K562 (cell line): ENCODE measurements at regions not wholly inside any gene's neighbourhood (a gene's known extent, or its start where the extent isn't known, plus 50 kb on each side); places are given as distances from the start of the nearest gene placed in this dataset.

Experiments
- ATAC-seq: fragments of 200-7000 bp; cut with Tn5 transposase; 3 replicates; pipeline ENCODE4 v1.9.1; 2020; ENCODE audit warnings: moderate library complexity
- BruUV-seq: library from RNA; stranded (reverse); fragments of 400-500 nt; replicated peaks from 2 replicates; lab custom pipeline; 2021; lab: Mats Ljungman, UMichigan
- CTCF ChIA-PET: fragments of 300-600 bp; formaldehyde crosslinking; extraction: SDS; loops from one replicate; lab custom pipeline; 2021; ENCODE audit warnings: low intra/inter-chr PET ratio; lab: Yijun Ruan, JAX
- POLR2A ChIA-PET: fragments of 300-600, 350-650 bp; sonication (Branson Sonifier 250); formaldehyde crosslinking; extraction: SDS; loops from one replicate; lab custom pipeline; 2021; ENCODE audit warnings: antibody characterized with exemption, inconsistent platforms; lab: Yijun Ruan, JAX
- DNase-seq, 4 experiments: peaks; one replicate each; pipeline versions ENCODE4 v3.0.0 to v3.0.0-alpha.2; 2011 to 2018; ENCODE audit warnings: low spot score in 3 of 4, mixed read lengths in 3 of 4; ENCODE audit errors: extremely low read depth in 1 of 4
- FAIRE-seq: peaks from 2 replicates; lab custom pipeline; 2011; peaks lifted over from hg19 to GRCh38; lab: Jason Lieb, UNC
- H2AFZ ChIP-seq: 2 replicates; pipeline ENCODE4 v1.6.0; 2011; ENCODE audit warnings: low read depth, low read length, control low read depth, inconsistent platforms
- H3K27ac ChIP-seq: fragments of 200-600 bp; 3 replicates; pipeline ENCODE4 v1.8.0; 2011; ENCODE audit warnings: low read depth, mild to moderate bottlenecking, control low read depth, inconsistent platforms, low read length, moderate library complexity, mixed read lengths; ENCODE audit errors: extremely low read depth
- H3K27me3 ChIP-seq, 2 experiments: fragments of 300-600 bp in 1 of 2; 2 replicates in 1 of 2; 3 replicates in 1 of 2; pipeline versions ENCODE4 v1.6.0 to v1.8.0; 2011; ENCODE audit warnings: inconsistent platforms in 2 of 2, low read length in 2 of 2, mild to moderate bottlenecking in 1 of 2, mixed read lengths in 1 of 2, moderate library complexity in 1 of 2; ENCODE audit not compliant: control insufficient read depth in 2 of 2, insufficient read depth in 2 of 2
- H3K36me3 ChIP-seq: fragments of 300-600 bp; 3 replicates; pipeline ENCODE4 v1.8.0; 2011; ENCODE audit warnings: mild to moderate bottlenecking, low read length, inconsistent platforms; ENCODE audit not compliant: control insufficient read depth, insufficient read depth
- H3K4me1 ChIP-seq, 2 experiments: fragments of 200-600 bp in 1 of 2; replicated peaks in 1 of 2; 2 replicates in 1 of 2; 3 replicates in 1 of 2; pipeline versions ENCODE4 v1.5.1 to v1.8.0; 2011; ENCODE audit warnings: inconsistent platforms in 2 of 2, low read length in 2 of 2, mild to moderate bottlenecking in 1 of 2, mixed read lengths in 1 of 2, moderate library complexity in 1 of 2; ENCODE audit not compliant: control insufficient read depth in 2 of 2, insufficient read depth in 2 of 2
- H3K4me2 ChIP-seq: 2 replicates; pipeline ENCODE4 v1.6.1; 2011; ENCODE audit warnings: low read length, control low read depth, inconsistent platforms, mixed read lengths; ENCODE audit not compliant: insufficient read depth
- H3K4me3 ChIP-seq: fragments of 200-600 bp; sonication (generic), shearing (Covaris generic); 2 replicates; pipeline ENCODE4 v1.5.1; 2016; ENCODE audit warnings: control low read depth, inconsistent platforms
- H3K79me2 ChIP-seq: fragments of 200-600 bp; 3 replicates; pipeline ENCODE4 v1.8.0; 2011; ENCODE audit warnings: low read length, inconsistent platforms; ENCODE audit not compliant: control insufficient read depth, insufficient read depth
- H3K9ac ChIP-seq, 2 experiments: 2 replicates each; pipeline versions ENCODE4 v1.6.0 to v1.6.1; 2011; ENCODE audit warnings: low read depth in 2 of 2, low read length in 2 of 2, control low read depth in 1 of 2, inconsistent platforms in 1 of 2, mild to moderate bottlenecking in 1 of 2, mixed read lengths in 1 of 2; ENCODE audit not compliant: insufficient read depth in 1 of 2
- H3K9me1 ChIP-seq: one replicate; pipeline ENCODE4 v1.6.0; 2011; ENCODE audit warnings: inconsistent platforms, mild to moderate bottlenecking, low read length, moderate library complexity; ENCODE audit not compliant: control insufficient read depth, insufficient read depth
- H3K9me3 ChIP-seq: replicated peaks from 2 replicates; pipeline ENCODE4 v1.5.1; 2011; ENCODE audit warnings: low read depth, low read length, inconsistent platforms; ENCODE audit not compliant: control insufficient read depth, insufficient read depth
- H4K20me1 ChIP-seq: replicated peaks from 2 replicates; pipeline ENCODE4 v1.6.1; 2011; ENCODE audit warnings: low read length, inconsistent platforms, mixed read lengths; ENCODE audit not compliant: control insufficient read depth, insufficient read depth
- CCNT2 ChIP-seq: IDR thresholded peaks from 2 replicates; pipeline ENCODE4 v1.6.1; 2011; ENCODE audit warnings: borderline replicate concordance, low read depth, mild to moderate bottlenecking, moderate library complexity, mixed read lengths, low read length; ENCODE audit not compliant: insufficient read length; ENCODE audit errors: extremely low read depth
- GTF2E2 ChIP-seq: fragments of 200-800 bp; sonication (Bioruptor generic); IDR thresholded peaks from 2 replicates; pipeline ENCODE4 v1.6.1; 2016; ENCODE audit warnings: missing genetic modification characterization, missing compliant biosample characterization
- PHF21A ChIP-seq: fragments of 450-650 bp; IDR thresholded peaks from 2 replicates; pipeline ENCODE4 v1.6.1; 2017; ENCODE audit warnings: low read depth, borderline replicate concordance
- RHOXF2B ChIP-seq: fragments of 250-450 bp; sonication (Bioruptor Pico); conservative IDR thresholded peaks from 2 replicates; pipeline ENCODE4 v1.5.1; 2021
- SAFB ChIP-seq: fragments of 200-400 bp; formaldehyde crosslinking; IDR thresholded peaks from 2 replicates; pipeline ENCODE4 v1.6.1; 2017; ENCODE audit warnings: low read depth, low read length, borderline replicate concordance
- ZBTB5 ChIP-seq: fragments of 450-650 bp; IDR thresholded peaks from 2 replicates; pipeline ENCODE4 v1.6.1; 2017; ENCODE audit warnings: antibody characterized with exemption
- ZNF23 ChIP-seq: fragments of 250-450 bp; sonication (Bioruptor Pico); IDR thresholded peaks from 2 replicates; pipeline ENCODE4 v1.4.0; 2020; ENCODE audit warnings: mild to moderate bottlenecking
- ZNF347 ChIP-seq: fragments of 450-650 bp; formaldehyde crosslinking; IDR thresholded peaks from 2 replicates; pipeline ENCODE4 v1.4.0; 2020; ENCODE audit warnings: low read depth, mild to moderate bottlenecking, moderate library complexity
- ZNF354B ChIP-seq: fragments of 250-450 bp; sonication (Bioruptor Pico); IDR thresholded peaks from 2 replicates; pipeline ENCODE4 v1.4.0; 2020
- ZZZ3 ChIP-seq: fragments of 450-650 bp; IDR thresholded peaks from 2 replicates; pipeline ENCODE4 v1.6.1; 2016; ENCODE audit warnings: antibody characterized with exemption, mild to moderate bottlenecking, moderate library complexity
- WGBS: fragments of 100-300 bp; shearing (Covaris generic); methylation state at CpG from one replicate; pipeline ENCODE4 v1.1.6; 2016; ENCODE audit warnings: low coverage, mixed read lengths; ENCODE audit not compliant: insufficient coverage; ENCODE audit errors: missing lambda C conversion rate; 5-methylcytosine and 5-hydroxymethylcytosine counted together
- in situ Hi-C: fragments of 300-500 bp; cut with MboI; formaldehyde crosslinking; loops from 4 replicates; pipeline ENCODE4 v1.15.0; 2018; ENCODE audit warnings: inconsistent platforms, mixed read lengths
- intact Hi-C: fragments of 100-400 bp; cut with micrococcal nuclease; formaldehyde crosslinking; loops from 2 replicates; pipeline ENCODE4 v1.14.2; 2022

- in situ Hi-C loops = no loop called here
- Histone ChIP-seq H3K9ac (no peak overlapping the region), H3K4me2 (no peak overlapping the region), H3K9me1 (no peaks in the 10 kb centered on the region), H4K20me1 (no peaks in the 10 kb centered on the region), H3K27me3 (peaks cover 2 to 21% of the 10 kb centered on the region in 2 experiments; a peak in 3 of 5 replicates), H2AFZ (no peak overlapping the region), H3K9me3 (no peaks in the 10 kb centered on the region), H3K4me1 (no peaks in the 10 kb centered on the region; a peak in 1 of 5 replicates), H3K27ac (no peak overlapping the region), H3K4me3 (no peak overlapping the region), H3K36me3 (no peaks in the 10 kb centered on the region), H3K79me2 (no peaks in the 10 kb centered on the region)
- POLR2A ChIA-PET = no interaction called here
- 0% methylated on average over 7 of the region's 7 CpGs for WGBS
- no peak for FAIRE-seq
- no TSS peak for BruUV-seq
- DNase-seq = no peak
- CTCF ChIA-PET = no interaction called here
- intact Hi-C loops = no loop called here
- ATAC-seq = no peak
- TF ChIP-seq PHF21A (no peak), ZNF354B (CRISPR knock-in tag) (no peak), CCNT2 (no peak), SAFB (no peak), ZBTB5 (no peak), ZNF347 (CRISPR knock-in tag) (no peak), GTF2E2 (tag) (no peak), ZNF23 (no peak), RHOXF2B (CRISPR knock-in tag) (no peak), ZZZ3 (no peak)
Measured at GRCh38 chr3:56918111-56918568, 116.4 kb upstream of the ARHGEF3 start.
